CD4-positive, alpha-beta memory T cell (primary cell): ENCODE measurements at regions not wholly inside any gene's neighbourhood (a gene's known extent, or its start where the extent isn't known, plus 50 kb on each side); places are given as distances from the start of the nearest gene placed in this dataset.

Experiments
- CTCF ChIA-PET: fragments of 350-600 bp; sonication (Branson Sonifier 250); formaldehyde crosslinking; loops from one replicate; lab custom pipeline; 2021; ENCODE audit warnings: inconsistent platforms; ENCODE audit not compliant: partially characterized antibody; lab: Charles Lee
- POLR2A ChIA-PET: fragments of 350-600 bp; sonication (Branson Sonifier 250); formaldehyde crosslinking; loops from one replicate; lab custom pipeline; 2021; ENCODE audit not compliant: partially characterized antibody; lab: Charles Lee
- DNase-seq, 5 donors: peaks; one replicate each; pipeline versions ENCODE4 v3.0.0 to v3.0.0-alpha.2; 2020 to 2022; ENCODE audit warnings: mixed read lengths in 1 of 5
- H3K27ac ChIP-seq: one replicate; pipeline ENCODE4 v1.7.0; 2013; ENCODE audit warnings: low read depth, low read length
- H3K27me3 ChIP-seq: 2 replicates; pipeline ENCODE4 v1.7.0; 2013; ENCODE audit warnings: mild to moderate bottlenecking, low read length, moderate library complexity; ENCODE audit not compliant: insufficient read depth
- H3K36me3 ChIP-seq: 2 replicates; pipeline ENCODE4 v1.7.0; 2013; ENCODE audit warnings: mild to moderate bottlenecking, low read length, moderate library complexity; ENCODE audit not compliant: insufficient read depth
- H3K4me1 ChIP-seq: 2 replicates; pipeline ENCODE4 v1.7.0; 2013; ENCODE audit warnings: mild to moderate bottlenecking, low read length, moderate library complexity; ENCODE audit not compliant: insufficient read depth
- H3K4me3 ChIP-seq, 2 donors: one replicate each; pipeline ENCODE4 v1.7.0; 2013; ENCODE audit warnings: low read length in 2 of 2, mild to moderate bottlenecking in 1 of 2
- H3K9me3 ChIP-seq, 2 donors: one replicate each; pipeline ENCODE4 v1.7.0; 2013; ENCODE audit warnings: low read length in 2 of 2, control low read depth in 1 of 2; ENCODE audit not compliant: control insufficient read depth in 1 of 2
- H3K27ac Mint-ChIP-seq, 7 donors: one replicate each; pipeline ENCODE4 v1.8.0; 2020 to 2021; ENCODE audit warnings: mixed read lengths in 7 of 7, mild to moderate bottlenecking in 6 of 7, inconsistent platforms in 3 of 7, moderate library complexity in 3 of 7
- H3K27me3 Mint-ChIP-seq, 2 donors: one replicate each; pipeline ENCODE4 v1.8.0; 2020 to 2021; ENCODE audit warnings: mixed read lengths in 2 of 2
- H3K36me3 Mint-ChIP-seq, 2 donors: one replicate each; pipeline ENCODE4 v1.8.0; 2020 to 2021; ENCODE audit warnings: mixed read lengths in 2 of 2, inconsistent platforms in 1 of 2, mild to moderate bottlenecking in 1 of 2
- H3K4me1 Mint-ChIP-seq, 4 donors: one replicate each; pipeline ENCODE4 v1.8.0; 2020 to 2021; ENCODE audit warnings: mixed read lengths in 4 of 4, mild to moderate bottlenecking in 1 of 4
- H3K4me3 Mint-ChIP-seq, 8 donors: one replicate each; pipeline ENCODE4 v1.8.0; 2020 to 2021; ENCODE audit warnings: mixed read lengths in 8 of 8, mild to moderate bottlenecking in 7 of 8, moderate library complexity in 6 of 8, inconsistent platforms in 3 of 8
- H3K9me3 Mint-ChIP-seq, 8 donors: one replicate each; pipeline ENCODE4 v1.8.0; 2020 to 2021; ENCODE audit warnings: mixed read lengths in 8 of 8, mild to moderate bottlenecking in 5 of 8, inconsistent platforms in 3 of 8, moderate library complexity in 1 of 8
- intact Hi-C: fragments of 100-400 bp; cut with micrococcal nuclease; formaldehyde crosslinking; loops from one replicate; pipeline ENCODE4 v1.15.1; 2023

- H3K36me3 Mint-ChIP-seq: no peaks in the 10 kb centered on the region
- H3K4me1 ChIP-seq: no peaks in the 10 kb centered on the region
- H3K27me3 ChIP-seq: no peaks in the 10 kb centered on the region
- intact Hi-C loops: loop anchor here (5.0 kb wide), 1 partner anchor 343 kb away; no protein-coding TSS in a partner anchor
- DNase-seq: no peak
- H3K4me1 Mint-ChIP-seq: peaks cover 0 to 4% (median 0%) of the 10 kb centered on the region in 4 donors
- ChIA-PET CTCF (no interaction called here), POLR2A (no interaction called here)
- no peaks in the 10 kb centered on the region for H3K9me3 ChIP-seq
- peaks cover 9 to 13% of the 10 kb centered on the region in 2 donors for H3K27me3 Mint-ChIP-seq
- no peak overlapping the region for H3K4me3 ChIP-seq
- no peak overlapping the region for H3K27ac ChIP-seq
- no peaks in the 10 kb centered on the region for H3K36me3 ChIP-seq
- no peak overlapping the region for H3K27ac Mint-ChIP-seq
- no peak overlapping the region for H3K4me3 Mint-ChIP-seq
- peaks cover 0 to 6% (median 2%) of the 10 kb centered on the region in 8 donors for H3K9me3 Mint-ChIP-seq
These were observed 294.8 kb downstream of the SNX13 start for GRCh38 chr7:17645500-17645899.

GRCh38 chr7:17646253-17646956, 293.9 kb downstream of the SNX13 start:
- DNase-seq: no peak
- H3K27me3 ChIP-seq: no peaks in the 10 kb centered on the region
- ChIA-PET POLR2A (no interaction called here), CTCF (interaction anchor here (0.9 to 1.2 kb wide), 6 partner anchors 9 to 721 kb away, joined by 3 read pairs; no protein-coding TSS in a partner anchor)
- H3K36me3 ChIP-seq: no peaks in the 10 kb centered on the region
- H3K4me3 ChIP-seq: no peak overlapping the region
- H3K4me3 Mint-ChIP-seq: no peak overlapping the region
- no peaks in the 10 kb centered on the region for H3K9me3 ChIP-seq
- intact Hi-C loops: loop anchor here (5.0 kb wide), 1 partner anchor 344 kb away; no protein-coding TSS in a partner anchor
- H3K4me1 Mint-ChIP-seq: no peaks in the 10 kb centered on the region
- no peak overlapping the region for H3K27ac ChIP-seq
- H3K27me3 Mint-ChIP-seq: peaks cover 9 to 13% of the 10 kb centered on the region in 2 donors
- H3K36me3 Mint-ChIP-seq: no peaks in the 10 kb centered on the region
- H3K9me3 Mint-ChIP-seq: peaks cover 0 to 6% (median 2%) of the 10 kb centered on the region in 8 donors
- H3K27ac Mint-ChIP-seq: no peak overlapping the region
- H3K4me1 ChIP-seq: no peaks in the 10 kb centered on the region

GRCh38 chr7:17651341-17651740, 289.0 kb downstream of the SNX13 start:
- Histone ChIP-seq H3K4me3 (no peak overlapping the region), H3K9me3 (no peaks in the 10 kb centered on the region), H3K27me3 (no peaks in the 10 kb centered on the region), H3K27ac (no peak overlapping the region), H3K36me3 (no peaks in the 10 kb centered on the region), H3K4me1 (no peaks in the 10 kb centered on the region)
- Mint-ChIP-seq H3K9me3 (no peaks in the 10 kb centered on the region), H3K27ac (no peak overlapping the region), H3K4me3 (no peak overlapping the region), H3K27me3 (peaks cover 7 to 9% of the 10 kb centered on the region in 2 donors), H3K4me1 (no peaks in the 10 kb centered on the region), H3K36me3 (no peaks in the 10 kb centered on the region)
- POLR2A ChIA-PET: no interaction called here
- CTCF ChIA-PET: interaction anchor here (1.1 to 2.4 kb wide), 3 partner anchors 10 to 16 kb away, joined by 3 to 9 read pairs (median 6); no protein-coding TSS in a partner anchor
- DNase-seq: no peak
- intact Hi-C loops: no loop called here

- ChIA-PET CTCF (interaction anchor here (1.1 to 2.4 kb wide), 3 partner anchors 11 to 17 kb away, joined by 3 to 9 read pairs (median 6); no protein-coding TSS in a partner anchor), POLR2A (no interaction called here)
- intact Hi-C loops: no loop called here
- H3K9me3 ChIP-seq: no peaks in the 10 kb centered on the region
- H3K27me3 ChIP-seq: no peaks in the 10 kb centered on the region
- Mint-ChIP-seq H3K4me1 (no peaks in the 10 kb centered on the region), H3K27me3 (peaks cover 4 to 6% of the 10 kb centered on the region in 2 donors), H3K4me3 (no peak overlapping the region), H3K9me3 (no peaks in the 10 kb centered on the region), H3K36me3 (no peaks in the 10 kb centered on the region), H3K27ac (no peak overlapping the region)
- H3K4me3 ChIP-seq: no peak overlapping the region
- H3K27ac ChIP-seq: no peak overlapping the region
- H3K36me3 ChIP-seq: no peaks in the 10 kb centered on the region
- no peak for DNase-seq
- no peaks in the 10 kb centered on the region for H3K4me1 ChIP-seq
These were observed 288.4 kb downstream of the SNX13 start for GRCh38 chr7:17651863-17652385.

- Histone ChIP-seq H3K27ac (no peak overlapping the region), H3K27me3 (no peaks in the 10 kb centered on the region), H3K9me3 (no peaks in the 10 kb centered on the region), H3K4me3 (no peak overlapping the region), H3K36me3 (no peaks in the 10 kb centered on the region), H3K4me1 (no peaks in the 10 kb centered on the region)
- ChIA-PET POLR2A (no interaction called here), CTCF (no interaction called here)
- Mint-ChIP-seq H3K9me3 (no peaks in the 10 kb centered on the region), H3K4me1 (no peaks in the 10 kb centered on the region), H3K4me3 (no peak overlapping the region), H3K27me3 (peaks cover 0 to 2% of the 10 kb centered on the region in 2 donors), H3K36me3 (no peaks in the 10 kb centered on the region), H3K27ac (no peak overlapping the region)
- intact Hi-C loops: no loop called here
- no peak for DNase-seq
These were observed 285.4 kb downstream of the SNX13 start for GRCh38 chr7:17654940-17655339.

- no peaks in the 10 kb centered on the region for H3K36me3 ChIP-seq
- no peaks in the 10 kb centered on the region for H3K4me1 Mint-ChIP-seq
- no peak overlapping the region for H3K27ac Mint-ChIP-seq
- H3K27ac ChIP-seq: no peak overlapping the region
- peaks cover 0 to 3% (median 0%) of the 10 kb centered on the region in 8 donors for H3K9me3 Mint-ChIP-seq
- DNase-seq: no peak
- intact Hi-C loops: no loop called here
- no peaks in the 10 kb centered on the region for H3K27me3 ChIP-seq
- H3K4me1 ChIP-seq: no peaks in the 10 kb centered on the region
- peaks cover 0 to 3% of the 10 kb centered on the region in 2 donors for H3K27me3 Mint-ChIP-seq
- CTCF ChIA-PET: no interaction called here
- H3K4me3 Mint-ChIP-seq: no peak overlapping the region
- no peaks in the 10 kb centered on the region for H3K36me3 Mint-ChIP-seq
- no peak overlapping the region for H3K4me3 ChIP-seq
- POLR2A ChIA-PET: no interaction called here
- H3K9me3 ChIP-seq: no peaks in the 10 kb centered on the region
These were observed 281.2 kb downstream of the SNX13 start for GRCh38 chr7:17659126-17659525.

GRCh38 chr7:17660116-17660515, 280.2 kb downstream of the SNX13 start:
- intact Hi-C loops: no loop called here
- H3K27me3 ChIP-seq: no peaks in the 10 kb centered on the region
- H3K36me3 Mint-ChIP-seq: no peaks in the 10 kb centered on the region

More at GRCh38 chr7:17660116-17660515, 280.2 kb downstream of the SNX13 start:
- POLR2A ChIA-PET: no interaction called here
- Mint-ChIP-seq H3K4me1 (no peaks in the 10 kb centered on the region), H3K27ac (no peak overlapping the region), H3K9me3 (peaks cover 0 to 3% (median 0%) of the 10 kb centered on the region in 8 donors), H3K27me3 (peaks cover 0 to 7% of the 10 kb centered on the region in 2 donors), H3K4me3 (no peak overlapping the region)
- H3K27ac ChIP-seq: no peak overlapping the region
- DNase-seq: no peak
- H3K36me3 ChIP-seq: no peaks in the 10 kb centered on the region
- CTCF ChIA-PET: no interaction called here
- H3K4me1 ChIP-seq: no peaks in the 10 kb centered on the region
- H3K4me3 ChIP-seq: no peak overlapping the region
- H3K9me3 ChIP-seq: no peaks in the 10 kb centered on the region
